ENCODE measurements at regions not wholly inside any gene's neighbourhood (a gene's known extent, or its start where the extent isn't known, plus 50 kb on each side); places are given as distances from the start of the nearest gene placed in this dataset.

GRCh38 chr12:105843561-105843960 is 295.2 kb downstream of the NUAK1 start:
- no peak for DNase-seq (ENCODE audit: low read depth)

- DNase-seq (ENCODE audit: low read depth) = no peak
Measured at GRCh38 chr12:105843986-105844760, 294.6 kb downstream of the NUAK1 start.

GRCh38 chr12:105846331-105846730 is 292.4 kb downstream of the NUAK1 start:
- no peak for DNase-seq (ENCODE audit: low read depth)

GRCh38 chr12:105847068-105847467 is 291.7 kb downstream of the NUAK1 start:
- DNase-seq (ENCODE audit: low read depth) = no peak

DNA sequence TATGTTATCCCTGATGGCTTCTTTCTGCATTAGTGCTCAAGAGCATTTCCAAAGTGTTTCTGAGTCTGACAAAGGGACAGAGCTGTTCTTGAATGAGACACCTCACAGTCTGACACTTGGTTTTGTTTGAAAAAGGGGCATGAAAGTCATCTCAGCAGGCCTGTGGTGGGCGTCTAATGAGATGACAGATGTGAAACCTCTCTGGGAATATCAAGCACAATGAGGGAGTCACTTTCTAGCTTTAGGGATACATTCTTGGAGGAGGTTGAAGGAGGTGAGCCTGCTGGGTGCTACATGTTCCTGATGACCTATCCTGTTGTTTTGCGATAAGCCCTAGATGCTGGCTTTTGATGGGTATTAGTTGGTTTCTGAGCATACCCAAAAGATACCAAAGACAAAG is 290.5 kb downstream of the NUAK1 start:
- DNase-seq (ENCODE audit: low read depth) = no peak

DNA sequence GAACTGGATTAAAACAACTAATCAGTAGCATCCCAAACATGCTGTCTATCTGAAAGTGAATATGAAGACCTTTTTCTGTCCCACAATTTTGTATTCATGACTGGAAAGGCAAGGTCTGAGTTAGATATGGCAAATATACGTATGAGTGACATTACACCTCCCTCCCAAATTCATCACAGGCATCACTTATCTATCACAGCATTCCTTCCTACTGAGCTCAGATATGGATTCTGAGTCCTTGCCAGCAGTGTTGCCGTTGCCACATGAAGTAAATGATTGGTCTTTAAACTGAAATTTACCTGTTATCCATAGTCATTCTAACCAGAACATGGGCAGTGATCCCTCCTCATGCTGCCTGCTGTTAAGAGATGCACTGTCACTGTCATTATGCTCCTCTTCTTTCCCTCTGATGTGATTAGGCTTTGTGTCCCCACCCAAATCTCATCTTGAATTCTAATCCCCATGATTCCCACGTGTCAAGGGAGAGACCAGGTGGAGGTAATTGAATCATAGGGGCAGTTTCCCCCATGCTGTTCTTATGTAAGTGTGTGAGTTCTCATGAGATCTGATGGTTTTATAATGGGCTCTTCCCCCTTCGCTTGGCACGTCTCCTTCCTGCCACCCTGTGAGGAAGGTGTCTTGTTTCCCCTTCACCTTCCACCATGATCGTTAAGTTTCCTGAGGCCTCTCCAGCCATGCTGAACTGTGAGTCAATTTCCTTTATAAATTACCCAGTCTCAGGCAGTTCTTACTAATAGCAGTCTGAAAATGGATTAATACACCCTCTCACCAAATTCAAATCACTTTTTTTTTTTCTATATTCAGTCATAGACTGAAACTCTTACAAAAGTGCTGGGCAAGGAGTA is 288.4 kb downstream of the NUAK1 start:
- no peak for DNase-seq (ENCODE audit: low read depth)

DNA sequence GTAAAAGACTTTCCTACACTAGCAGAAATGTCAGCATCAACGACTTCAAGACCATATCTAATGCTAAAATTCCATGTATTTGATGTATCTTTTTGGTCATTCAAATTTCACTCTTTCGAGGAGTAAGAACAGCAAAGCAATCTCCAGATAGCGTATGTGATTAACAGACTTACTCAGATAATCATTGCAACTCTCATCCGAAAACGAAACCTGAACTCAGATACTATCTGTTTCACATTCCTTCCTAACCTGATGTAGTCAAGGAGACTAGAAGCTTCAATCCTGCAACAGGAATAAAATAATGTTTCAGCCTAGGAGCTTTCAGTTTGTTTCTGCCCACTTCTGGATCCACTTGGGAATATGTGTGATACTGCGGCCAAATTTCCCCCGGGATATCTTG is 286.3 kb downstream of the NUAK1 start:
- no peak for DNase-seq (ENCODE audit: low read depth)

GRCh38 chr12:105852951-105853350 is 285.8 kb downstream of the NUAK1 start:
- no peak for DNase-seq (ENCODE audit: low read depth)

DNA sequence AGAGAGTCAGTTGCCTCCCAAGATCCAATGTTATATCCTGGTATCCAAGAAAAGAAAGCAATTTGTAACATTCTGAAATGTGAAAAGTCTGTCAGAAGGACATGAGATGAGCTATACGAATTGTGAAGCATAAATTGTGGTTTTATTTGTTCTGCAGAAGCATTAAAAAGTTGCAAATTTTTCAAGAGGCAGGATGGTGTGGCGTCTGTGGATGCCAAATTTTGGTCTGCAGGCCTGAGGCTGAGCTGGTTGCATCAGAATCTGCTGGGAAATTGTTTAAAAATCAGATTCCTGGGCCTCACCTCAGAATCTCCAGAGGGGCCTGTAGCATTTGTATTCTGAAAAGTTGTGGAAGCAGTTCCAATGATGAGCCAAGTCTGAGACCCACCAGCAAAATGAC is 284.7 kb downstream of the NUAK1 start:
- no peak for DNase-seq (ENCODE audit: low read depth)

- DNase-seq (ENCODE audit: low read depth) = no peak
Measured at GRCh38 chr12:105855361-105856047, 283.2 kb downstream of the NUAK1 start.

DNA sequence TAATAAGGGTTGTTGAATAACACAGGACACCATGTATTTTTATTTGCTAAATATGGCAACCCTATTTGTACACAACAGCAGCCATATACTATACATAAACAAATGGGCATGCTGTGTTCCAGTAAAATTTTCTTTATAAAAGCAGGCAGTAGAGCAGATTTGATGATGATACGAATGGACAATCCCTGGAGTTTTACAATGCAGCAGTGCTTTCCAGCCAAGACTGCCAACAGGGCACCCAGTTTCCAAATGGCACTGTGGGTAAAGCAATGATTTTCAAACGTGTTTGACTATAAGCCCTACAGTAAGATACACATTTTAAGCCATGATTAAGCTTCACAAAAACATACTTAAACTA is 282.7 kb downstream of the NUAK1 start:
- DNase-seq (ENCODE audit: low read depth) = no peak

DNA sequence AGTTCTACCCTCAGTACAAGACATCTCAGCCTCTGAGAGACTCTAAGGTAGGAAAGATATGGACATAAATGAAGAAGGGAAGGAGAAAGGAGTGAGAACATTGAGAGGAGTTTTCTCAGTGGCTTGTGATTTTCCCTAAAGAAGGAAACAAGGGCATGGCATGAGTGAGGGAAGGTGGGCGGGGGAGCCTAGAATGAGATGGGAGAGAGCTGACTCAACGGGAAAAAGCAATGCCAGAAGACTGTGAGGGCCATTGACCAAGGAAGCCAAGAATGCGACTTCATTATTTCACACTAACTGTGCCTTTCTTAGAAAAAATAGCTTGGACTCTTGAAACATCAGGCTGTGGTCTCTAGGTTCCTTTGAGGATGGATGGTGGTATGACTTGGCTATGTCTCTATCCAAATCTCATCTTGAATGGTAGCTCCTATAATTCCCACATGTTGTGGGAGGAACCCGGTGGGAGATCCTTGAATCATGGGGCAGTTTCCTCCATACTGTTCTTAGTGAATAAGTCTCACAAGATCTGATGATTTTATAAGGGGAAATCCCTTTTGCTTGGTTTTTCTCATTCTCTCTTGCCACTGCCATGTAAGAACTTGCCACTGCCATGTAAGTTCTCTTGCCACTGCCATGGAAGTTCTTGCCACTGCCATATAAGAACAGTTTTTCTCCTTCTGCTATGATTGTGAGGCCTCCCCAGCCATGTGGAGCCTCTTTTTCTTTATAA is 279.6 kb downstream of the NUAK1 start:
- DNase-seq (ENCODE audit: low read depth) = no peak

DNA sequence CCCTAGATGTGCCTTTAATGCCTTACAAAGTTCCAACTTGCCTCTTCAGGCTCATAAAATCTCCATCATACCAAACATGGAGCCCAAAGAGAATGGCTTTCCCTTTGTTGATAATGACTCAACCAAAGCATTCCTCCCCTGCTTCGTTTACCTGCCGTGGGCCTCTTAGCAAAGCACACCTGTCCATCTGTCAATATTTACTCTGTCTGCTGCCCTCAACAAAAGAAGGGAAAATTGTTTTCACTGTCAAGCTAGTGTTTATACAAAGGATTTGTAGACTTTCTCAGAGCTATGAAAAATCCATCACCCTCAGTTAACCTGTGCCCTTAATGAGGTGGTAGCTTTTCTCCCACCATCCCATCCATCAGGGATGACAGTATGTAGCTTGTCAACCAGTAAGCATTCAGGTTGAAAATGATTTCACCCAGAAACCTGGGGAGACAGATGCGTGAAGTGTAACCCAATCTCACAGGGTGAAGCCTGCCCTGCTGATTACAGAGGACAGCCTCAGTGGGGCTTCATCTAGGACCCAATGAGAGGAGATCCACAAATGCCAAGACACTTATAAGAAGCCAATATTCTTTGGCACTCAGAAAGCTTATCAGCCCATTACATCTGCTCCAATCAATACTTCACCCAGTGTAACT is 278.1 kb downstream of the NUAK1 start:
- no peak for DNase-seq (ENCODE audit: low read depth)

DNA sequence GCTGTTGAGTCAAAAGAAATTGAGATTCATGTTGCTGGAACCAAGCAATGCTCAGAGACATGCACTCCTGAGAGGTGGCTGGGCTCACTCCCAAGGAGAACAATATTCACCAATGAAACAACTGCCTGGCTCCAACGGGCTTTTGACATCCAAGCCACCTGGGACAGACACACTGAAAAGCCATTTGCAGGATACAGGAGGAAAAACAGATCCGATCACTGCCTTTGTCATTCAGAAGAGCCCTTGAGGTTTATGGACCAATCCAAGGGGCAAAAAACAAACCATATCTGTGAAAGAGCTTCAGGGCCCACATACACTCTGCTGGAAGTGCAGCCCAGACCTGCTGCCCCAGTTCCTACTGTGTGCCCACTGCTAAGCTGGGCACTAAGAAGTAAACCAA is 277.5 kb downstream of the NUAK1 start:
- DNase-seq (ENCODE audit: low read depth) = no peak

DNA sequence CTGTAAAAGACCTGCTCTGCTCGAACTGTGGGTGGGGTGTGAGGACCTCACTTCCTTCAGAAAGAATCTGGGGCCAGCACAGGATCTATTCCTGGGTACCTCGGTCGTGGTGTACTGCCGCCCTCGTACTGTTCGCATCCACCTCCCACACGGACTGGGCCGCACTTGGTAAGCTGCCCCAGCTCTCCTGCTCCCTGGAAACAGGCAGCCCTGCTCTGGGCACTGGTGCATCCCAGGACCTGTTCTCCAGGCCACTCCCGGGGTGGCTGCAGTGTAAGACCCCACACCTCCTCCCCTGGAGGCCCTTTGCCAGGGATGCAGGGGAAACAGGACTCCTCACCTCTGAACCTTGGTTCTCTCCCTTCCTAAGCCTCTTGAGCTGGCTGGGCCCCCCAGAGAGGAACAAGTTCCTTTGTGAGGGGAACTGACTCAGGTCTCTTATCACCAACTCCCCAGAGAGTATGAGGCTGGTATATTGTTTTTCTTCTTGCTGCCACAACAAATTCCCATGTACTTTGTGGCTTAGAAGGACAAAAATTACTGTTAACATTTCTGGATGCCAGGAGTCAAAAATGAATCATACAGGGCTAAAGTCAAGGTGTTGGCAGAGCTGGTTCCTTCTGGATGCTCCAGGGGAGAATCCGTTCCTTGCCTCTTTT is 276.5 kb downstream of the NUAK1 start:
- no peak for DNase-seq (ENCODE audit: low read depth)

GRCh38 chr12:105864316-105864715 is 274.4 kb downstream of the NUAK1 start:
- DNase-seq (ENCODE audit: low read depth) = no peak

- DNase-seq (ENCODE audit: low read depth) = no peak
Measured at GRCh38 chr12:105864901-105865300, 273.9 kb downstream of the NUAK1 start.

DNA sequence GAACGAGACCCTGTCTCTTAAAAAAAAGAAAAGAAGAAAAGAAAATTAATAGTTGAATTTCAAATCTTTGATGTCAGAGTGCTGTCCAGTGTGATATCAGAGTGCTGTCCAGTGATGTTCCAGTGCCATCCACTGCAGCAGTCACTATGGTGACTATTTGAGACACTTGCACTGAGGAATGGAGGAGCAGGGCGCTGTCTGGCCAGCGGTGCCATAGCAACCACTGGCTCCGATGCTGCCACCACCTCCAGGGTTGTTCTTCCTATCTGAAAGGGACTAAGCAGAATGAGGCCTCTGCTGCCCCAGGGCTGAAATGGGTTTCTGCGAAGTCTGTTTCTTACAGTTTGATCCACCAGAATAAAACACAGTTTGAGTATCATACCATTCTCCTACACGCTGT is 272.9 kb downstream of the NUAK1 start:
- no peak for DNase-seq (ENCODE audit: low read depth)

GRCh38 chr12:105874121-105874520 is 264.6 kb downstream of the NUAK1 start:
- no peak for DNase-seq (ENCODE audit: low read depth)

DNA sequence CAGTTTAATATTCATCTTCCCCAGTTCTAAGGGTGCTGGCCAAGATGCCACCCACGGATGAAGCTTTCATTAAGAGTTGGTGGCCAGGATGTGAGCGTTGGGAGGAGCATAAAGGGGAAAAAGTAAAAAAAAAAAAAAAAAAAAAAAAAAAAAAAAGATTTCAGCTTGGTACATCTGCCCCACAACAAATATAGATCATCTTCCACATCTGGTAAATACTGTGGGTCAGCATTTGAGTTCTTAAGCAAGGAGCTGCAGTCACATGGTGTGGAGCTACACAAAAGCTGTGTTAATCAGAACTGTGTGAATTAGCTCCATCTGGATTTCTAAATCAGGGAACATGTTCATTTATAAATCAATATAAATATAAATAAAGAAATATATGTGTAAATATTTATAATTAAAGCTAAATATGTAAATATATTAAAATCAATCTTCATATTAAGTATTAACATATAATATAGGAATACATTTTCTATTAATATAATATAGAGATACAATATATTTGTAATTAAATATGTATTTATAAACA is 262.3 kb downstream of the NUAK1 start:
- no peak for DNase-seq (ENCODE audit: low read depth)

DNA sequence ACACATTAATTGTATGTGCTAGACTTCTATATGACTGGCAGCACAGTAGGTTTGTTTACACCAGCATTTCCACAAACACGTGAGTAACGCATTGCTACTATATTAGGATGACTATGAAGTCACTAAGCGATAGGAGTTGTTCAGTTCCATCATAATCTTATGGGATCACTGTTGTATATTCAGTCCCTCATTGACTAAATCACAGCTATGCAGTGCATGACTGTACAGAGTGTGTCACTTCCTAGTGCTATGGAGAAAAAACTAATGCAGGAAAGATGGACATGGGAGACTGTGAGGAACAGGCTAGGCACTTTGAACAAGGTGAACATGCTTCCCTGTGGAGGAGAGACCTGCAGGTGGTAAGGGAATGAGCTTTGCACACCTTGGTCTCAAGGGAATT is 259.8 kb downstream of the NUAK1 start:
- DNase-seq (ENCODE audit: low read depth) = no peak
